ENCODE measurements at regions not wholly inside any gene's neighbourhood (a gene's known extent, or its start where the extent isn't known, plus 50 kb on each side); places are given as distances from the start of the nearest gene placed in this dataset.

GRCh38 chr15:37720267-37720666 is 214.2 kb upstream of the TMCO5A start:
- no peak for DNase-seq

GRCh38 chr15:37731146-37731746 is 203.2 kb upstream of the TMCO5A start:
- DNase-seq = no peak

GRCh38 chr15:37733628-37734027 is 200.8 kb upstream of the TMCO5A start:
- DNase-seq = no peak

GRCh38 chr15:37740623-37741141 is 193.8 kb upstream of the TMCO5A start:
- no peak for DNase-seq

- DNase-seq = no peak
Observed at GRCh38 chr15:37743826-37744225, 190.6 kb upstream of the TMCO5A start.

GRCh38 chr15:37744521-37744920 is 189.9 kb upstream of the TMCO5A start:
- DNase-seq = no peak

- no peak for DNase-seq
Observed at GRCh38 chr15:37751401-37751800, 183.0 kb upstream of the TMCO5A start.

GRCh38 chr15:37756407-37756806 is 178.0 kb upstream of the TMCO5A start:
- no peak for DNase-seq

GRCh38 chr15:37758412-37758811 is 176.0 kb upstream of the TMCO5A start:
- no peak for DNase-seq

- no peak for DNase-seq
Observed at GRCh38 chr15:37764733-37765191, 169.7 kb upstream of the TMCO5A start.

- DNase-seq = no peak
Observed at GRCh38 chr15:37765786-37766185, 168.7 kb upstream of the TMCO5A start.

GRCh38 chr15:37767841-37768455 is 166.5 kb upstream of the TMCO5A start:
- DNase-seq = no peak

- no peak for DNase-seq
Observed at GRCh38 chr15:37771465-37771864, 163.0 kb upstream of the TMCO5A start.

GRCh38 chr15:37773111-37773860 is 161.2 kb upstream of the TMCO5A start:
- no peak for DNase-seq

- DNase-seq = no peak
Observed at GRCh38 chr15:37774961-37775360, 159.5 kb upstream of the TMCO5A start.

- DNase-seq = no peak
Observed at GRCh38 chr15:37777006-37777405, 157.4 kb upstream of the TMCO5A start.

GRCh38 chr15:37783290-37783689 is 151.2 kb upstream of the TMCO5A start:
- no peak for DNase-seq

GRCh38 chr15:37788330-37788729 is 146.1 kb upstream of the TMCO5A start:
- DNase-seq = peak; percentile 27

GRCh38 chr15:37788767-37789396 is 145.6 kb upstream of the TMCO5A start:
- DNase-seq = peak; percentile 45

GRCh38 chr15:37789397-37789786 is 145.0 kb upstream of the TMCO5A start:
- DNase-seq = no peak

GRCh38 chr15:37789881-37790280 is 144.6 kb upstream of the TMCO5A start:
- DNase-seq = no peak

- DNase-seq = no peak
Observed at GRCh38 chr15:37791693-37792092, 142.7 kb upstream of the TMCO5A start.

GRCh38 chr15:37792351-37792750 is 142.1 kb upstream of the TMCO5A start:
- DNase-seq = no peak

- DNase-seq = no peak
Observed at GRCh38 chr15:37793851-37794250, 140.6 kb upstream of the TMCO5A start.
